ENCODE measurements at regions not wholly inside any gene's neighbourhood (a gene's known extent, or its start where the extent isn't known, plus 50 kb on each side); places are given as distances from the start of the nearest gene placed in this dataset.
"Not testable (repeated sequence)": the region's sequence is repeated elsewhere in the genome, so short reads cannot be mapped to it uniquely, and the experiment has no call there.

GRCh38 chrX:104376937-104377336, 122.2 kb upstream of the ESX1 start:
- no peak for DNase-seq

- DNase-seq, result no peak
These were observed 117.8 kb upstream of the ESX1 start for GRCh38 chrX:104372547-104372946.

- DNase-seq, result no peak
These were observed 115.4 kb upstream of the ESX1 start for GRCh38 chrX:104370089-104370488.

GRCh38 chrX:104360774-104361173, 106.0 kb upstream of the ESX1 start:
- DNase-seq, result not testable (repeated sequence)

- no peak for DNase-seq
These were observed 104.4 kb upstream of the ESX1 start for GRCh38 chrX:104359124-104359523.

GRCh38 chrX:104351173-104351769, 96.5 kb upstream of the ESX1 start:
- no peak for DNase-seq

- DNase-seq, result no peak
These were observed 93.1 kb upstream of the ESX1 start for GRCh38 chrX:104347860-104348259.

- no peak for DNase-seq
These were observed 88.8 kb upstream of the ESX1 start for GRCh38 chrX:104343428-104344129.

- no peak for DNase-seq
These were observed 87.3 kb upstream of the ESX1 start for GRCh38 chrX:104342065-104342464.

- no peak for DNase-seq
These were observed 81.0 kb upstream of the ESX1 start for GRCh38 chrX:104335756-104336155.

GRCh38 chrX:104334971-104335370, 80.2 kb upstream of the ESX1 start:
- no peak for DNase-seq

- no peak for DNase-seq
These were observed 76.2 kb upstream of the ESX1 start for GRCh38 chrX:104330966-104331365.

- DNase-seq, result no peak
These were observed 75.0 kb upstream of the ESX1 start for GRCh38 chrX:104329731-104330130.

GRCh38 chrX:104325213-104325585, 70.5 kb upstream of the ESX1 start:
- no peak for DNase-seq

GRCh38 chrX:104324461-104325212, 69.9 kb upstream of the ESX1 start:
- no peak for DNase-seq

GRCh38 chrX:104319346-104319745, 64.6 kb upstream of the ESX1 start:
- DNase-seq, result no peak

- no peak for DNase-seq
These were observed 63.7 kb upstream of the ESX1 start for GRCh38 chrX:104318330-104319009.

GRCh38 chrX:104316739-104317138, 62.0 kb upstream of the ESX1 start:
- DNase-seq, result no peak

GRCh38 chrX:104315555-104315954, 60.8 kb upstream of the ESX1 start:
- no peak for DNase-seq

GRCh38 chrX:104310657-104311254, 56.0 kb upstream of the ESX1 start:
- no peak for DNase-seq

GRCh38 chrX:104310090-104310489, 55.4 kb upstream of the ESX1 start:
- peak; percentile 17 for DNase-seq

- no peak for DNase-seq
These were observed 54.4 kb upstream of the ESX1 start for GRCh38 chrX:104309169-104309568.

- no peak for DNase-seq
These were observed 52.6 kb upstream of the ESX1 start for GRCh38 chrX:104307341-104307740.
